Posterior cingulate gyrus (tissue), 11 donors: ENCODE measurements at regions not wholly inside any gene's neighbourhood (a gene's known extent, or its start where the extent isn't known, plus 50 kb on each side); places are given as distances from the start of the nearest gene placed in this dataset.
"Not testable (repeated sequence)": the region's sequence is repeated elsewhere in the genome, so short reads cannot be mapped to it uniquely, and the experiment has no call there.

Experiments used
- DNase-seq, 10 donors: peaks; one replicate each; pipeline versions ENCODE4 v3.0.0 to v3.0.0-alpha.2; 2020 to 2021; ENCODE audit warnings: mixed read lengths in 3 of 10
- intact Hi-C: fragments of 100-400 bp; cut with DNase I; formaldehyde crosslinking; loops from one replicate; pipeline ENCODE4 v1.15.1; 2023

GRCh38 chr3:101142160-101142559 is 148.9 kb upstream of the ABI3BP start:
- DNase-seq = no peak

GRCh38 chr3:101141135-101141534 is 147.9 kb upstream of the ABI3BP start:
- intact Hi-C loops = no loop called here

More at GRCh38 chr3:101142160-101142559, 148.9 kb upstream of the ABI3BP start:
- intact Hi-C loops = no loop called here

GRCh38 chr3:101138817-101139216 is 145.6 kb upstream of the ABI3BP start:
- intact Hi-C loops = no loop called here
- DNase-seq = no peak

More at GRCh38 chr3:101141135-101141534, 147.9 kb upstream of the ABI3BP start:
- no peak for DNase-seq

GRCh38 chr3:101134331-101134730 is 141.1 kb upstream of the ABI3BP start:
- intact Hi-C loops = no loop called here
- no peak for DNase-seq

- no peak for DNase-seq
- intact Hi-C loops = no loop called here
These were observed 140.4 kb upstream of the ABI3BP start for GRCh38 chr3:101133652-101134051.

- DNase-seq, intact Hi-C loops: not testable (repeated sequence)
These were observed 140.0 kb upstream of the ABI3BP start for GRCh38 chr3:101133197-101133596.

GRCh38 chr3:101131767-101132166 is 138.5 kb upstream of the ABI3BP start:
- no peak for DNase-seq
- intact Hi-C loops = no loop called here

GRCh38 chr3:101128786-101129185 is 135.6 kb upstream of the ABI3BP start:
- no peak for DNase-seq
- intact Hi-C loops = no loop called here

- DNase-seq = no peak
- intact Hi-C loops = no loop called here
These were observed 134.8 kb upstream of the ABI3BP start for GRCh38 chr3:101128001-101128400.

GRCh38 chr3:101124125-101124524 is 130.9 kb upstream of the ABI3BP start:
- no peak for DNase-seq
- intact Hi-C loops = no loop called here

GRCh38 chr3:101123081-101123480 is 129.9 kb upstream of the ABI3BP start:
- intact Hi-C loops = no loop called here
- DNase-seq = no peak

- DNase-seq = no peak
- intact Hi-C loops = no loop called here
These were observed 129.5 kb upstream of the ABI3BP start for GRCh38 chr3:101122681-101123080.

- intact Hi-C loops = no loop called here
These were observed 126.8 kb upstream of the ABI3BP start for GRCh38 chr3:101120039-101120438.

GRCh38 chr3:101119535-101119934 is 126.3 kb upstream of the ABI3BP start:
- DNase-seq = no peak
- intact Hi-C loops = no loop called here

More at GRCh38 chr3:101120039-101120438, 126.8 kb upstream of the ABI3BP start:
- DNase-seq = no peak

GRCh38 chr3:101117980-101118379 is 124.8 kb upstream of the ABI3BP start:
- intact Hi-C loops = no loop called here
- no peak for DNase-seq

GRCh38 chr3:101117465-101117864 is 124.2 kb upstream of the ABI3BP start:
- DNase-seq = no peak

GRCh38 chr3:101110295-101110694 is 117.1 kb upstream of the ABI3BP start:
- intact Hi-C loops, DNase-seq: not testable (repeated sequence)

More at GRCh38 chr3:101117465-101117864, 124.2 kb upstream of the ABI3BP start:
- intact Hi-C loops = no loop called here

- DNase-seq = no peak
- intact Hi-C loops = no loop called here
These were observed 111.1 kb upstream of the ABI3BP start for GRCh38 chr3:101104321-101104720.

GRCh38 chr3:101102678-101103296 is 109.6 kb upstream of the ABI3BP start:
- intact Hi-C loops = no loop called here
- no peak for DNase-seq

- DNase-seq = no peak
- intact Hi-C loops = no loop called here
These were observed 107.3 kb upstream of the ABI3BP start for GRCh38 chr3:101100361-101101009.

- no peak for DNase-seq
- intact Hi-C loops = no loop called here
These were observed 106.6 kb upstream of the ABI3BP start for GRCh38 chr3:101099791-101100190.

GRCh38 chr3:101096444-101096843 is 103.2 kb upstream of the ABI3BP start:
- intact Hi-C loops = no loop called here
- no peak for DNase-seq
